Astrocyte (in vitro differentiated cells and primary cell): ENCODE measurements at regions not wholly inside any gene's neighbourhood (a gene's known extent, or its start where the extent isn't known, plus 50 kb on each side); places are given as distances from the start of the nearest gene placed in this dataset.
"Not testable (repeated sequence)": the region's sequence is repeated elsewhere in the genome, so short reads cannot be mapped to it uniquely, and the experiment has no call there.

Experiments
- DNase-seq: peaks from one replicate; pipeline ENCODE4 v3.0.0-alpha.2; 2010; ENCODE audit warnings: low read depth
- FAIRE-seq: peaks from 2 replicates; lab custom pipeline; 2011; peaks lifted over from hg19 to GRCh38; lab: Jason Lieb, UNC
- H2AFZ ChIP-seq: 2 replicates; pipeline ENCODE4 v1.6.0; 2012; ENCODE audit warnings: low read depth, low read length, inconsistent platforms
- H3K27ac ChIP-seq: 2 replicates; pipeline ENCODE4 v1.5.1; 2011; ENCODE audit warnings: low read depth, low read length, inconsistent platforms
- H3K27me3 ChIP-seq: 2 replicates; pipeline ENCODE4 v1.6.0; 2011; ENCODE audit warnings: low read length, inconsistent platforms; ENCODE audit not compliant: insufficient read depth
- H3K36me3 ChIP-seq: 2 replicates; pipeline ENCODE4 v1.5.1; 2011; ENCODE audit warnings: low read length, inconsistent platforms; ENCODE audit not compliant: insufficient read depth
- H3K4me1 ChIP-seq: 2 replicates; pipeline ENCODE4 v1.5.1; 2011; ENCODE audit warnings: low read length, inconsistent platforms; ENCODE audit not compliant: insufficient read depth
- H3K4me2 ChIP-seq: 2 replicates; pipeline ENCODE4 v1.6.0; 2012; ENCODE audit warnings: low read length, inconsistent platforms
- H3K4me3 ChIP-seq: 2 replicates; pipeline ENCODE4 v1.5.1; 2011; ENCODE audit warnings: low read depth, mild to moderate bottlenecking, low read length, inconsistent platforms; ENCODE audit not compliant: insufficient read depth
- H3K79me2 ChIP-seq: 2 replicates; pipeline ENCODE4 v1.6.0; 2012; ENCODE audit warnings: mild to moderate bottlenecking, low read length, inconsistent platforms; ENCODE audit not compliant: insufficient read depth
- H3K9ac ChIP-seq: 2 replicates; pipeline ENCODE4 v1.6.0; 2012; ENCODE audit warnings: mild to moderate bottlenecking, low read length, inconsistent platforms
- H3K9me3 ChIP-seq: 2 replicates; pipeline ENCODE4 v1.5.1; 2012; ENCODE audit warnings: low read depth, mild to moderate bottlenecking, low read length, inconsistent platforms; ENCODE audit not compliant: insufficient read depth
- H4K20me1 ChIP-seq: 2 replicates; pipeline ENCODE4 v1.6.0; 2012; ENCODE audit warnings: low read length, inconsistent platforms; ENCODE audit not compliant: insufficient read depth
- H3K27ac Mint-ChIP-seq: one replicate; pipeline ENCODE4 v1.8.0; 2021; ENCODE audit warnings: mild to moderate bottlenecking, mixed read lengths; ENCODE audit not compliant: unreplicated experiment
- H3K27me3 Mint-ChIP-seq: one replicate; pipeline ENCODE4 v1.8.0; 2021; ENCODE audit warnings: low read depth, mixed read lengths; ENCODE audit not compliant: unreplicated experiment
- H3K36me3 Mint-ChIP-seq: one replicate; pipeline ENCODE4 v1.8.0; 2021; ENCODE audit warnings: low read depth, mixed read lengths; ENCODE audit not compliant: unreplicated experiment
- H3K4me1 Mint-ChIP-seq: one replicate; pipeline ENCODE4 v1.8.0; 2021; ENCODE audit warnings: low read depth, mixed read lengths; ENCODE audit not compliant: unreplicated experiment
- H3K4me3 Mint-ChIP-seq: one replicate; pipeline ENCODE4 v1.8.0; 2021; ENCODE audit warnings: mild to moderate bottlenecking, moderate library complexity, mixed read lengths; ENCODE audit not compliant: unreplicated experiment
- H3K9me3 Mint-ChIP-seq: one replicate; pipeline ENCODE4 v1.8.0; 2021; ENCODE audit warnings: mild to moderate bottlenecking, mixed read lengths; ENCODE audit not compliant: unreplicated experiment
- CTCF ChIP-seq: IDR thresholded peaks from 2 replicates; pipeline ENCODE4 v1.5.1; 2011; ENCODE audit warnings: low read depth, mild to moderate bottlenecking, inconsistent platforms, low read length, moderate library complexity; ENCODE audit not compliant: insufficient read depth
- EZH2 ChIP-seq: IDR thresholded peaks from 2 replicates; pipeline ENCODE4 v1.6.1; 2012; ENCODE audit warnings: mild to moderate bottlenecking, low read length, inconsistent platforms; ENCODE audit not compliant: insufficient read depth

DNA sequence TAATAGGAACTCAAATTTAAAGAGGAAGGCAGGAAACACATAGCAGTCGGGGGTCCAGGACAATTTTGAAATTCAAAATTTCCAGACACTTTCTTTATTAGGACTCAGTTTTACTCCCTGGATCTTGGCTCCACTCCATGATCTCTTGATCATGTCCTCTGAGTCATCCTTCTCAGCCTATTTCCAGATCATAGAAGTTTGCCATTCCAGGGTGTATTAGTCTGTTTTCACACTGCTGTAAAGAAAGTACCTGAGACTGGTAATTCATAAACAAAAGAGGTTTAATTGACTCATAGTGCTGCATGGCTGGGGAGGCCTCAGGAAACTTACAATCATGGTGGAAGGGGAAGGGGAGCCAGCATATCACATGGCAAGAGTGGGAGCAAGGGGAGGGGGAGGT, 564.7 kb upstream of the ACTRT1 start:
- FAIRE-seq: no peak
- Histone ChIP-seq H3K9me3 (no peaks in the 10 kb centered on the region), H3K27me3 (no peaks in the 10 kb centered on the region), H3K79me2 (no peaks in the 10 kb centered on the region), H3K4me1 (no peaks in the 10 kb centered on the region), H3K27ac (no peak overlapping the region), H4K20me1 (no peaks in the 10 kb centered on the region), H3K36me3 (no peaks in the 10 kb centered on the region), H2AFZ (no peak overlapping the region), H3K4me3 (no peak overlapping the region), H3K9ac (no peak overlapping the region), H3K4me2 (no peak overlapping the region)
- Mint-ChIP-seq H3K4me3 (no peak overlapping the region), H3K27me3 (no peaks in the 10 kb centered on the region), H3K36me3 (no peaks in the 10 kb centered on the region), H3K9me3 (no peaks in the 10 kb centered on the region), H3K4me1 (no peaks in the 10 kb centered on the region), H3K27ac (no peak overlapping the region)
- TF ChIP-seq CTCF (no peak), EZH2 (no peak)
- DNase-seq: no peak

- H3K9me3 Mint-ChIP-seq, H3K27ac ChIP-seq, H3K4me1 Mint-ChIP-seq, H3K27me3 Mint-ChIP-seq, H3K4me3 Mint-ChIP-seq, H3K4me1 ChIP-seq, DNase-seq, H3K27me3 ChIP-seq, H3K4me2 ChIP-seq, H3K27ac Mint-ChIP-seq, H3K36me3 ChIP-seq, H2AFZ ChIP-seq, H3K4me3 ChIP-seq, H3K79me2 ChIP-seq, H3K9me3 ChIP-seq, H3K9ac ChIP-seq, H4K20me1 ChIP-seq, H3K36me3 Mint-ChIP-seq, FAIRE-seq: not testable (repeated sequence)
Measured at GRCh38 chrX:128606817-128607216, 554.6 kb upstream of the ACTRT1 start.

DNA sequence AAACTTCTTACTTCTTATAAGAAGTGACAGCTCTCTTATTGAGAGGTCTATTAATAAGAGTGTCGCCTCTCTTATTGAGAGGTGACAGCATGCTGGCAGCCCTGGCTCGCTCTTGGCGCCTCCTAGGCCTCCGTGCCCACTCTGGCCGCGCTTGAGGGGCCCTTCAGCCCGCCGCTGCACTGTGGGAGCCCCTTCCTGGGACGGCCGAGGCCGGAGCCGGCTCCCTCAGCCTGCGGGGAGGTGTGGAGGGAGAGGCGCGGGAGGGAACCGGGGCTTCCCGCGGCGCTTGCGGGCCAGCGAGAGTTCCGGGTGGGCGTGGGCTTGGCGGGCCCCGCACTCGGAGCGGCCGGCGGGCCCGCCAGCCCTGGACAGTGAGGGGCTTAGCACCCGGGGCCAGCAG, 554.2 kb upstream of the ACTRT1 start:
- H3K27me3 ChIP-seq, H3K36me3 Mint-ChIP-seq, H3K9me3 ChIP-seq, H3K27ac ChIP-seq, FAIRE-seq, H3K4me3 Mint-ChIP-seq, H2AFZ ChIP-seq, H4K20me1 ChIP-seq, H3K4me1 ChIP-seq, H3K36me3 ChIP-seq, H3K4me2 ChIP-seq, H3K4me1 Mint-ChIP-seq, DNase-seq, H3K9me3 Mint-ChIP-seq, H3K79me2 ChIP-seq, H3K27ac Mint-ChIP-seq, H3K9ac ChIP-seq, H3K4me3 ChIP-seq, H3K27me3 Mint-ChIP-seq: not testable (repeated sequence)

DNA sequence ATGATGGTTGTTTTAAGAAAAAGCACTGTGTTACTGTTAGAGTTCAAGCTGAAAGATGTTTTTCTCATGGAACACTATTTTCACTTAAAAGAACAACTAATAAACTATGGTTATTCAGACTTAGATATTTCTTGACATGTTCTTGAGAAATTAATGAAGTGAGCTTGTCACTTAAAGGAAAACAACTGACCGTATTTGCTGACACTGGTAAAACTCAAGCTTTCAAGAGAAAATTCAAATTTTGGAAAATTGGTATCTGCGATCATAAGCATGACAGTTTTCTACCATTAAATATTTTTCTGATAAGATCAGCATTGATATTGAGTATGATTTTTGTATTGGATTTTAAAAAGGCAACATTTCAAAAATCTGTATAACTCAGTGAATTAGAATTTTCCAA, 549.5 kb upstream of the ACTRT1 start:
- TF ChIP-seq CTCF: no peak
- no peaks in the 10 kb centered on the region for H3K27me3 Mint-ChIP-seq
- Histone ChIP-seq H2AFZ (no peak overlapping the region), H3K27ac (no peak overlapping the region), H3K9me3 (no peaks in the 10 kb centered on the region), H3K4me1 (no peaks in the 10 kb centered on the region), H3K9ac (no peak overlapping the region), H3K4me3 (no peak overlapping the region), H4K20me1 (no peaks in the 10 kb centered on the region), H3K36me3 (no peaks in the 10 kb centered on the region), H3K4me2 (no peak overlapping the region), H3K27me3 (no peaks in the 10 kb centered on the region), H3K79me2 (no peaks in the 10 kb centered on the region)
- H3K9me3 Mint-ChIP-seq: no peaks in the 10 kb centered on the region
- DNase-seq (no peak), FAIRE-seq (peak; percentile 94)
- H3K4me3 Mint-ChIP-seq: no peak overlapping the region
- H3K27ac Mint-ChIP-seq: no peak overlapping the region
- H3K4me1 Mint-ChIP-seq: no peaks in the 10 kb centered on the region
- H3K36me3 Mint-ChIP-seq: no peaks in the 10 kb centered on the region
